PC-3 (cell line): ENCODE measurements at regions not wholly inside any gene's neighbourhood (a gene's known extent, or its start where the extent isn't known, plus 50 kb on each side); places are given as distances from the start of the nearest gene placed in this dataset.
"Not testable (repeated sequence)": the region's sequence is repeated elsewhere in the genome, so short reads cannot be mapped to it uniquely, and the experiment has no call there.

Experiments
- ATAC-seq: fragments of 200-7000 bp; cut with Tn5 transposase; 2 replicates; pipeline ENCODE4 v1.9.1; 2020; ENCODE audit warnings: mild to moderate bottlenecking, moderate library complexity
- BruUV-seq: library from RNA; stranded (reverse); fragments of 400-500 nt; replicated peaks from 2 replicates; lab custom pipeline; 2021; lab: Mats Ljungman, UMichigan
- CTCF ChIA-PET: fragments of 300-600 bp; sonication (Branson Sonifier 250); formaldehyde crosslinking; loops from one replicate; lab custom pipeline; 2022; ENCODE audit warnings: antibody characterized with exemption; lab: Charles Lee
- POLR2A ChIA-PET: fragments of 300-600 bp; sonication (Branson Sonifier 250); formaldehyde crosslinking; loops from one replicate; lab custom pipeline; 2022; ENCODE audit warnings: antibody characterized with exemption; ENCODE audit not compliant: unreplicated experiment; lab: Charles Lee
- DNase-seq: peaks from one replicate; pipeline ENCODE4 v3.0.0-alpha.2; 2015
- H2AFZ ChIP-seq: fragments of 300-600 bp; sonication (generic); 2 replicates; pipeline ENCODE4 v1.6.0; 2016; ENCODE audit warnings: antibody characterized with exemption, low read length
- H3F3A ChIP-seq: fragments of 300-600 bp; sonication (generic); one replicate; pipeline ENCODE4 v1.6.0; 2017; ENCODE audit warnings: antibody characterized with exemption, low read length, control low read depth, mild to moderate bottlenecking; ENCODE audit not compliant: unreplicated experiment
- H3K27ac ChIP-seq: fragments of 300-600 bp; sonication (generic); 2 replicates; pipeline ENCODE4 v1.5.1; 2016; ENCODE audit warnings: mild to moderate bottlenecking, low read length
- H3K27me3 ChIP-seq: fragments of 300-600 bp; sonication (generic); 2 replicates; pipeline ENCODE4 v1.6.1; 2016; ENCODE audit warnings: low read length, mixed read lengths
- H3K36me3 ChIP-seq: fragments of 300-600 bp; sonication (generic); 2 replicates; pipeline ENCODE4 v1.6.1; 2016; ENCODE audit warnings: low read depth, mixed run types, low read length, mixed read lengths
- H3K4me1 ChIP-seq: fragments of 300-600 bp; sonication (generic); 2 replicates; pipeline ENCODE4 v1.5.1; 2016; ENCODE audit warnings: low read length; ENCODE audit not compliant: insufficient read depth
- H3K4me2 ChIP-seq: fragments of 300-600 bp; sonication (generic); 2 replicates; pipeline ENCODE4 v1.6.0; 2016; ENCODE audit warnings: low read length
- H3K4me3 ChIP-seq: fragments of 300-600 bp; sonication (generic); 2 replicates; pipeline ENCODE4 v1.5.1; 2016; ENCODE audit warnings: mild to moderate bottlenecking, low read length, mixed read lengths
- H3K79me2 ChIP-seq: fragments of 300-600 bp; sonication (generic); 2 replicates; pipeline ENCODE4 v1.6.1; 2017; ENCODE audit warnings: low read length, mixed read lengths
- H3K9ac ChIP-seq: fragments of 300-600 bp; sonication (generic); 2 replicates; pipeline ENCODE4 v1.6.0; 2016; ENCODE audit warnings: mild to moderate bottlenecking, low read length
- H3K9me2 ChIP-seq: fragments of 300-600 bp; sonication (generic); replicated peaks from 2 replicates; pipeline ENCODE4 v1.6.1; 2016; ENCODE audit warnings: mixed run types, low read length, mixed read lengths
- H3K9me3 ChIP-seq: fragments of 300-600 bp; sonication (generic); 2 replicates; pipeline ENCODE4 v1.6.1; 2016; ENCODE audit warnings: low read length, mixed read lengths
- H4K20me1 ChIP-seq: fragments of 300-600 bp; sonication (generic); 2 replicates; pipeline ENCODE4 v1.6.1; 2016; ENCODE audit warnings: low read length, mixed read lengths
- CTCF ChIP-seq: fragments of 300-600 bp; sonication (generic); conservative IDR thresholded peaks from 2 replicates; pipeline ENCODE4 v1.5.1; 2017; ENCODE audit warnings: antibody characterized with exemption, low read depth, mild to moderate bottlenecking, low read length
- EZH2 ChIP-seq: fragments of 300-600 bp; sonication (generic); IDR thresholded peaks from one replicate; pipeline ENCODE4 v1.6.1; 2017; ENCODE audit warnings: antibody characterized with exemption, mild to moderate bottlenecking, low read length; ENCODE audit not compliant: unreplicated experiment
- EZH2phosphoT487 ChIP-seq: fragments of 300-600 bp; sonication (generic); IDR thresholded peaks from 2 replicates; pipeline ENCODE4 v1.6.1; 2018; ENCODE audit warnings: mild to moderate bottlenecking, antibody characterized with exemption, low read length, borderline replicate concordance
- intact Hi-C: fragments of 100-400 bp; cut with micrococcal nuclease; formaldehyde crosslinking; loops from 2 replicates; pipeline ENCODE4 v1.9.0; 2023

DNA sequence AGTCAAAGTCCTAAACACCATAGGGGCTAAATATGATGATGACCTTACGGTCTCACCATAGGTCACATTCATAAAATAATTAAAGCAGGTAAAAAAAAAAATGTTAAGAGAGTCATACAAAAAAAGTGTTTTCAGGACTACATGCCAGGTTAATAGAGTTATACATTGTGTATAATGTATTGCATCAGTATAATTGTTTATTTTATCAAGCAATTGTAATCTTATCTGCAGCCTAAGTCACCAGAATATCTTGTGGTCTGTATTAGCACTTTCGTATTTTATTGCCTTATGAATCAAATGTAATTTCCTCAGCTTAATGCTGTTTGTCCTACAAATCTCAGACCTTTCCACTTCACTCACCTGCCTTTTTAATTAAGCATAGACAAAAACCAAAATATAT is 972.9 kb upstream of the PCDH20 start:
- H3K9ac ChIP-seq = no peak overlapping the region
- CTCF ChIA-PET = no interaction called here
- H3F3A ChIP-seq = no peaks in the 10 kb centered on the region
- H3K79me2 ChIP-seq = no peaks in the 10 kb centered on the region
- no peaks in the 10 kb centered on the region for H3K9me3 ChIP-seq
- POLR2A ChIA-PET = no interaction called here
- no peaks in the 10 kb centered on the region for H3K36me3 ChIP-seq
- no peak for DNase-seq
- no peak overlapping the region for H3K27ac ChIP-seq
- no peak overlapping the region for H3K4me2 ChIP-seq
- no peaks in the 10 kb centered on the region for H4K20me1 ChIP-seq
- intact Hi-C loops = loop anchor here (5.0 to 10.0 kb wide), 3 partner anchors 116 to 739 kb away; no protein-coding TSS in a partner anchor
- H2AFZ ChIP-seq = no peak overlapping the region
- H3K9me2 ChIP-seq = no peaks in the 10 kb centered on the region
- TF ChIP-seq EZH2phosphoT487 = no peak
- no peak for TF ChIP-seq EZH2
- TF ChIP-seq CTCF = no peak
- no TSS peak for BruUV-seq
- no peaks in the 10 kb centered on the region for H3K27me3 ChIP-seq
- H3K4me3 ChIP-seq = no peak overlapping the region
- ATAC-seq = no peak
- no peaks in the 10 kb centered on the region for H3K4me1 ChIP-seq

DNA sequence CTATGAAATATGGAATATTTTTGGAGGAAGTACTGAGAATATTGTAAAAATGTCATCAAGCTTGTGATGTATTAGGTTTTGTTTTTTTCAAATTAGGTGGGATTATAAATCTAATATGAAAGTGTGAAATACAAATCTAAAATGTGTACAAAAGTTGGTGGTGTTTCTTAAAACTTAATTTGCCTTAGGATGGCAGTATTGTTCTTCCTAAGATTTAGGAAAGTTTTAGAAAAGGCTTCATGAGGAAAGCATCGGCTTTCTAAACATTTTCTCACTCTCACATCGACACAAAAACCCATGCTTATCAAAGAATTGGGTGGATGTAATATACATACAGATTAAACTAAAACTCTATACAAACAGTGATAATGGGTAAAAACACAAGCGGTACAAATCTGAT is 972.0 kb upstream of the PCDH20 start:
- H3K9me3 ChIP-seq = no peaks in the 10 kb centered on the region
- ATAC-seq (no peak; the same call in 1 of the 2 replicates), DNase-seq (peak; percentile 29)
- H3F3A ChIP-seq = no peaks in the 10 kb centered on the region
- no peaks in the 10 kb centered on the region for H4K20me1 ChIP-seq
- CTCF ChIA-PET = no interaction called here
- H3K9ac ChIP-seq = no peak overlapping the region
- no peaks in the 10 kb centered on the region for H3K27me3 ChIP-seq
- H3K4me1 ChIP-seq = no peaks in the 10 kb centered on the region
- no peaks in the 10 kb centered on the region for H3K79me2 ChIP-seq
- peak overlapping the region; percentile 19; the same call in 1 of the 2 replicates for H3K4me2 ChIP-seq
- TF ChIP-seq CTCF (peak; percentile 46; the same call in 1 of the 2 replicates), EZH2 (no peak), EZH2phosphoT487 (no peak)
- H3K9me2 ChIP-seq = no peaks in the 10 kb centered on the region
- H2AFZ ChIP-seq = no peak overlapping the region
- H3K4me3 ChIP-seq = no peak overlapping the region
- intact Hi-C loops = loop anchor here (5.0 to 10.0 kb wide), 3 partner anchors 117 to 740 kb away; no protein-coding TSS in a partner anchor
- POLR2A ChIA-PET = no interaction called here
- no peaks in the 10 kb centered on the region for H3K36me3 ChIP-seq
- BruUV-seq = no TSS peak
- no peak overlapping the region for H3K27ac ChIP-seq

- POLR2A ChIA-PET, ATAC-seq: not testable (repeated sequence)
Observed at GRCh38 chr13:62379241-62379640, 963.6 kb upstream of the PCDH20 start.

More at GRCh38 chr13:62379241-62379640, 963.6 kb upstream of the PCDH20 start:
- H3K9ac ChIP-seq, H3K4me3 ChIP-seq, H3K36me3 ChIP-seq, H3F3A ChIP-seq, H3K27me3 ChIP-seq, H3K9me2 ChIP-seq, H3K4me2 ChIP-seq, H3K79me2 ChIP-seq, H3K27ac ChIP-seq, H3K9me3 ChIP-seq, DNase-seq, CTCF ChIA-PET, H4K20me1 ChIP-seq, intact Hi-C loops, H3K4me1 ChIP-seq, BruUV-seq, H2AFZ ChIP-seq: not testable (repeated sequence)
